BLaER1 (cell line): ENCODE measurements at regions not wholly inside any gene's neighbourhood (a gene's known extent, or its start where the extent isn't known, plus 50 kb on each side); places are given as distances from the start of the nearest gene placed in this dataset.

Source experiments
- H3K27ac ChIP-seq: shearing (Covaris generic); formaldehyde crosslinking; 2 replicates; pipeline ENCODE4 v1.8.1; 2022
- H3K27me3 ChIP-seq: shearing (Covaris generic); formaldehyde crosslinking; 2 replicates; pipeline ENCODE4 v1.8.1; 2022
- H3K36me3 ChIP-seq: shearing (Covaris generic); formaldehyde crosslinking; 2 replicates; pipeline ENCODE4 v1.8.1; 2022
- H3K4me1 ChIP-seq: shearing (Covaris generic); formaldehyde crosslinking; 2 replicates; pipeline ENCODE4 v1.8.1; 2022
- H3K4me2 ChIP-seq: shearing (Covaris generic); formaldehyde crosslinking; 2 replicates; pipeline ENCODE4 v1.8.1; 2022
- H3K4me3 ChIP-seq: shearing (Covaris generic); formaldehyde crosslinking; 2 replicates; pipeline ENCODE4 v1.8.1; 2022
- H3K9ac ChIP-seq: shearing (Covaris generic); formaldehyde crosslinking; 2 replicates; pipeline ENCODE4 v1.8.1; 2022
- H3K9me3 ChIP-seq: shearing (Covaris generic); formaldehyde crosslinking; 2 replicates; pipeline ENCODE4 v1.8.1; 2022
- H4K20me1 ChIP-seq: shearing (Covaris generic); formaldehyde crosslinking; 2 replicates; pipeline ENCODE4 v1.8.1; 2022
- Cebpa-rat ChIP-seq: shearing (Covaris generic); IDR thresholded peaks from 2 replicates; pipeline ENCODE4 v1.8.1; 2022

DNA sequence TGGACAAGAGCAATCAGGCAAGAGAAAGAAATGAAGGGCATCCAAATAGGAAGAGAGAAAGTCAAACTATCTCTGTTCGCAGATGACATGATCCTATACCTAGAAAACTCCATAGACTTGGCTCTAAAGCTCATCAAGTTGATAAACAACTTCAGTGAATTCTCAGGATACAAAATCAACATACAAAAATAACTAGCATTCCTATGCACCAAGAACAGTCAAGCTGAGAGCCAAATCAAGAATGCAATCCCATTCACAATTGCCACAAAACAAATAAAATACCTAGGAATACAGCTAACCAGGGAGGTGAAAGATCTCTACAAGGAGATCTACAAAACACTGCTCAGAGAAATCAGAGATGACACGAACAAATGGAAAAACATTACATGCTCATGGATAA is 417.5 kb upstream of the ATP2B1 start:
- TF ChIP-seq Cebpa-rat = no peak
- no peak overlapping the region for H3K4me3 ChIP-seq
- no peak overlapping the region for H3K4me2 ChIP-seq

DNA sequence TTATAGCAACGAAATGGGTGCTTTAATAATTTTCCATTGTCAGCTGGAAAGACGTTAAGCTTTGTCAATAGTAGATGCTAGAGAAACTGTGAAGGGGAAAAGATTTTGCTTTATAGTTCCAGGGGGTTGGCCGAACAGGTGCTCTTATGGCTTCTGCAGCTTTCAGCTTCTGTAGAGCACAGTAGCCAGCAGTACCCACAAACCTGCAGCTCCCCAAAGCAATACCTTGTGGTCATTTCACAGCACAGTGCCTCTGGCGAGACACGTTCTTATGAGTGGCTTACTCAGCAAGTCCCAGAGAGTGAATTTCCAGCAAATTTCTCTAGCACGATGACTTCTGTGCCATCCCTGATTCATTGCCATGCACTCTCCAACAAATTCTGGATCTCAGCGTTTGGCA is 416.3 kb upstream of the ATP2B1 start:
- no peak overlapping the region for H3K4me2 ChIP-seq
- peaks cover 7% of the 10 kb centered on the region for H3K4me1 ChIP-seq
- no peaks in the 10 kb centered on the region for H3K27me3 ChIP-seq
- H3K4me3 ChIP-seq = no peak overlapping the region
- no peak for TF ChIP-seq Cebpa-rat
- no peak overlapping the region for H3K9ac ChIP-seq
- no peaks in the 10 kb centered on the region for H3K36me3 ChIP-seq
- H3K9me3 ChIP-seq = peaks cover 24% of the 10 kb centered on the region
- H3K27ac ChIP-seq = no peak overlapping the region
- no peaks in the 10 kb centered on the region for H4K20me1 ChIP-seq

More for the DNA sequence above, 417.5 kb upstream of the ATP2B1 start:
- no peak overlapping the region for H3K9ac ChIP-seq
- no peaks in the 10 kb centered on the region for H3K36me3 ChIP-seq
- peaks cover 7% of the 10 kb centered on the region for H3K4me1 ChIP-seq
- H3K27me3 ChIP-seq = no peaks in the 10 kb centered on the region
- no peaks in the 10 kb centered on the region for H4K20me1 ChIP-seq
- H3K9me3 ChIP-seq = peaks cover 13% of the 10 kb centered on the region
- H3K27ac ChIP-seq = no peak overlapping the region

DNA sequence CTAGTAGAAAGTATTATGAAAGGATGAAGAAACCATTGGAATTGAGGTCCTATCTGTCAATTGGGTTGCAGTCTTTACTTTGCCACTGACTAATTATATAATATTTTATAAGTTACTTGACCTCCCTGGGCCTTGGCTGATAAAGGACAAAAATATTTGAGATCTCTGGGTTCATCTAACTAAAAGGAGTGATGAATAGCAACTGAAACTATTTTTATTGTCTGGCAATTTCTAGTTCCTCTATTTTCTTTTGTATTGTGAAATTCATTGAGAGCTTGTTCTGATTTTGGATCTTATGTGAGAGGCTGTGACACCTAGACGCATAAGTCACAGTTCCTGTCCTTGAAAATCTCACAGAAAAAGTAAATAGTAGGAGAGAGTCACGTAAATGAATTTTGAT is 415.7 kb upstream of the ATP2B1 start:
- no peak overlapping the region for H3K4me2 ChIP-seq

DNA sequence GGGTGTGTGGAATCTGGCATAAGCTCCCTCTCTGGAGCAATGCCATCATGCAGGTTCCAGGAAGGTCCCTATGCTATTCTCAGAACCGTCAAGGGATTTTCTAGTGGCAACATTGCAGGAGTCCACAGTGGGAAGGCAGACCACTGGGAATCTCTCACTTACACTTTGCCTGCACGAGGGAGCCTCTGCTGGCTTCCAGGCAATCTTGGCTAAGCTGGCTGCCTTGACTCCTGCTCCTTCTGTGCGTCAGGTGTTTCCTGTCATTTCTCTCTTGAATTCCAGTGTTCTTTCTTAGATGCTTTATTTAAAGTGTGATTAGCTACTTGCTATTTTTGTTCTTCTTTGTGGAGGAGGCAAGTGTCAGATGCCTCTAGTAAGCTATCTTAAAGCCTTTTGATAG is 414.0 kb upstream of the ATP2B1 start:
- Histone ChIP-seq H3K27ac (no peak overlapping the region), H3K27me3 (no peaks in the 10 kb centered on the region), H3K4me3 (no peak overlapping the region), H3K4me1 (peaks cover 7% of the 10 kb centered on the region), H3K4me2 (peak overlapping the region; percentile 36), H4K20me1 (no peaks in the 10 kb centered on the region), H3K9ac (no peak overlapping the region), H3K9me3 (peaks cover 46% of the 10 kb centered on the region), H3K36me3 (no peaks in the 10 kb centered on the region)
- TF ChIP-seq Cebpa-rat = no peak

More for the DNA sequence above, 415.7 kb upstream of the ATP2B1 start:
- Histone ChIP-seq H3K9me3 (peaks cover 30% of the 10 kb centered on the region), H3K9ac (no peak overlapping the region), H3K4me1 (peaks cover 7% of the 10 kb centered on the region), H3K36me3 (no peaks in the 10 kb centered on the region), H3K27me3 (no peaks in the 10 kb centered on the region), H3K27ac (no peak overlapping the region), H3K4me3 (no peak overlapping the region), H4K20me1 (no peaks in the 10 kb centered on the region)
- no peak for TF ChIP-seq Cebpa-rat

GRCh38 chr12:90120627-90121026 is 412.0 kb upstream of the ATP2B1 start:
- Histone ChIP-seq H3K27me3 (no peaks in the 10 kb centered on the region), H3K36me3 (no peaks in the 10 kb centered on the region), H3K9ac (no peak overlapping the region), H3K27ac (no peak overlapping the region), H3K4me1 (peaks cover 7% of the 10 kb centered on the region), H3K9me3 (peaks cover 47% of the 10 kb centered on the region), H3K4me3 (no peak overlapping the region), H3K4me2 (no peak overlapping the region), H4K20me1 (no peaks in the 10 kb centered on the region)
- TF ChIP-seq Cebpa-rat = no peak

DNA sequence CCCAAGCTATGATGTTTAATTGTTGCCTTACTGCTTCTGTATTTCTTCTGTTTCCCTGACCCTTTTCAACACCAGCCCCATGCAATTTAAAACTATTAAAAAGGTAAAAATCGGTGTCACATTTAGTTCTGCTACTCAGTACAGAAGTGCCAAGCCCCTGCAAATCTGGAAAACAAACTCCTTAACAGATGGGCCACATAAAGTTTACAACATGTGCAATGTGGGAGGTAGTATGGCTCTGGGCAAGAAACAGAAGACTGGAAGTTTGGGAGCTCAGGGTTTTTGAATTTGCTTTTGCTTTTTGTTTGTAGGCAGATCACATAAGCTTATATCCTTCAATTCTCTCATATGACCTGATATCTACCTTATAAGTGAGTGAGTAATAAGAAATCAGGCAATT is 404.0 kb upstream of the ATP2B1 start:
- no peak for TF ChIP-seq Cebpa-rat
- H3K9ac ChIP-seq = no peak overlapping the region
- H3K4me2 ChIP-seq = no peak overlapping the region

GRCh38 chr12:90111791-90112580 is 403.3 kb upstream of the ATP2B1 start:
- no peaks in the 10 kb centered on the region for H3K27me3 ChIP-seq
- no peaks in the 10 kb centered on the region for H3K36me3 ChIP-seq
- H3K4me2 ChIP-seq = no peak overlapping the region
- H3K4me1 ChIP-seq = no peaks in the 10 kb centered on the region
- H3K4me3 ChIP-seq = no peak overlapping the region
- no peaks in the 10 kb centered on the region for H3K9me3 ChIP-seq
- H4K20me1 ChIP-seq = no peaks in the 10 kb centered on the region
- H3K9ac ChIP-seq = no peak overlapping the region
- no peak overlapping the region for H3K27ac ChIP-seq
- TF ChIP-seq Cebpa-rat = no peak

More for the DNA sequence above, 404.0 kb upstream of the ATP2B1 start:
- Histone ChIP-seq H3K27me3 (no peaks in the 10 kb centered on the region), H4K20me1 (no peaks in the 10 kb centered on the region), H3K4me3 (no peak overlapping the region), H3K9me3 (peaks cover under 1% of the 10 kb centered on the region; the same call in 1 of the 2 replicates), H3K4me1 (no peaks in the 10 kb centered on the region), H3K27ac (no peak overlapping the region), H3K36me3 (no peaks in the 10 kb centered on the region)

DNA sequence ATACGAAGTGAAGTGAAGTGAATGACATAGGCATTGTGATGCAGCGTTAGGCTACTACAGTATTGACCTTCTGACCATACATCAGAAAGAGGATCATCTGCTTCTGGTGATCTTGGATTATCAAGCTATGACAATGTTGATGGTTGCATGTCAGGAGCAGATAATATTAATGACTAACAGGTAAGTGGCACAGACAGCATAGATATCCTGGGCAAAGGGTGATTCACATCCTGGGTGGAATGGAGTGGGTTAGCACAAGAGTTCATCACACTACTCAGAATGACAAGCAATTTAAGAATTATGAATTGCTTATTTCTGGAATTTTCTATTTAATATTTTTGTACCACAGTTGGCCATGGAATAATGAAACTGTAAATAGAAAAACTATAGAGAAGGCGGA is 397.9 kb upstream of the ATP2B1 start:
- Histone ChIP-seq H3K9ac (no peak overlapping the region), H3K27me3 (no peaks in the 10 kb centered on the region), H3K27ac (no peak overlapping the region), H3K36me3 (no peaks in the 10 kb centered on the region), H3K9me3 (no peaks in the 10 kb centered on the region), H3K4me2 (no peak overlapping the region), H3K4me1 (no peaks in the 10 kb centered on the region), H4K20me1 (no peaks in the 10 kb centered on the region), H3K4me3 (no peak overlapping the region)
- TF ChIP-seq Cebpa-rat = no peak

DNA sequence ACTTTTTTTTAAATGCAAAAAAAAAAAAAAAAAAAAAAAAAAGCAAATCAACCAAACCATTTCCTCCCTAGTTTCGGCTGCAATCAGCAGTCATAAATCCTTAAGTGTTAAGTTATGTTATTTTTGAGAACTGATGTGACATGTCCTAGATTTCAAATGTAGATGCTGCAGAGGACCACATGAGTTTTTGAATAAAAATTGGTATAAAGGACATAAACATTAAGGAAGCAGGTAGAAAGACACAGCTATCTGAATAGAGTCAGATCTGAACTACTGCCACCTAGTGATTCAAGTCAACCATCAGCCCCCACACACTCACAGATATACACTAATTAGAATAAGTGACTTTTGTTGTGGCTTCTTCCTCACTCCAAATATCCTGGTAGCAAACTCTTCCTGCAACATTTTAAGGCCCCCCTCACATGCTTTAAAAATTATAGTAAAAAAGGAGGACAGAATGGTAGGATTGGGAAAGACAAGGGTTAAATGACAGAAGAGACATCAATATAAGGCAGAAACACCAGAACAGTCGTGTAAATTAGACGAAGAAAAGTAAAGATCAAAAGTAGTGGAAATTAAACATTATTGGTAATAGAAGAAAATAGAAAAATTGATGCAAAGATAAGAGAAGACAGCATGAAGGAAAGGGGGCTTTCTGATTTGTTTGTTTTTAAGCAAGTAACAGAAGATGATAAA is 394.5 kb upstream of the ATP2B1 start:
- Histone ChIP-seq H3K4me2 (no peak overlapping the region), H3K27ac (no peak overlapping the region), H3K36me3 (no peaks in the 10 kb centered on the region), H3K9ac (no peak overlapping the region), H3K9me3 (no peaks in the 10 kb centered on the region), H4K20me1 (no peaks in the 10 kb centered on the region), H3K4me1 (peaks cover 12% of the 10 kb centered on the region), H3K4me3 (no peak overlapping the region), H3K27me3 (no peaks in the 10 kb centered on the region)
- no peak for TF ChIP-seq Cebpa-rat

- no peak overlapping the region for H3K4me3 ChIP-seq
- no peaks in the 10 kb centered on the region for H3K36me3 ChIP-seq
- H3K27ac ChIP-seq = no peak overlapping the region
- H4K20me1 ChIP-seq = no peaks in the 10 kb centered on the region
- H3K27me3 ChIP-seq = no peaks in the 10 kb centered on the region
- H3K4me2 ChIP-seq = no peak overlapping the region
- H3K9me3 ChIP-seq = no peaks in the 10 kb centered on the region
- TF ChIP-seq Cebpa-rat = no peak
- no peak overlapping the region for H3K9ac ChIP-seq
- peaks cover 23% of the 10 kb centered on the region for H3K4me1 ChIP-seq
Measured at GRCh38 chr12:90100579-90100978, 391.9 kb upstream of the ATP2B1 start.
